VCaP (cell line): ENCODE measurements at regions not wholly inside any gene's neighbourhood (a gene's known extent, or its start where the extent isn't known, plus 50 kb on each side); places are given as distances from the start of the nearest gene placed in this dataset.

ENCODE experiments used
- H3K27ac ChIP-seq: fragments of 450-650 bp; 2 replicates; pipeline ENCODE4 v1.5.1; 2017
- TF ChIP-seq, protein P1 (sequence below): fragments of 450-650 bp; conservative IDR thresholded peaks from 2 replicates; pipeline ENCODE4 v1.5.1; 2017; ENCODE audit warnings: mild to moderate bottlenecking, moderate library complexity

DNA sequence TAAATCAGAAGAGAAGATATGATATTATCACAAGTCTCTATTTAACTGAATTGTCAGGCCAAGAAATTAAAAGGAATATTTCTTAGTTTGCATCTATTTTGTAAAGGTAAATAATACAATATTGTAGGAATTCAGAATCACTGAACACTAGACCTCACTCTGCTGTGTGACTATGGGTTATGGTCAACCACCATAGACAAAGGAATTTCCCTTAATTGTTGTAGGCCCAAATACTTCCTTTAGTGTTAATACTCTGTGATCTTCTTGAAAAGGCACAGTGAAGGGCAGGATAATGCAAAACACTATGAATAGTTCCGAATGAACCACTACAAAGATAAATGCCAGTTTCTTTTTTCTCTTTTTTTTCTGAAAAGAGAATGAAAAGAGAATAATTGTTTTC, 162.3 kb downstream of the TUSC7 start:
- TF ChIP-seq, protein P1, sequence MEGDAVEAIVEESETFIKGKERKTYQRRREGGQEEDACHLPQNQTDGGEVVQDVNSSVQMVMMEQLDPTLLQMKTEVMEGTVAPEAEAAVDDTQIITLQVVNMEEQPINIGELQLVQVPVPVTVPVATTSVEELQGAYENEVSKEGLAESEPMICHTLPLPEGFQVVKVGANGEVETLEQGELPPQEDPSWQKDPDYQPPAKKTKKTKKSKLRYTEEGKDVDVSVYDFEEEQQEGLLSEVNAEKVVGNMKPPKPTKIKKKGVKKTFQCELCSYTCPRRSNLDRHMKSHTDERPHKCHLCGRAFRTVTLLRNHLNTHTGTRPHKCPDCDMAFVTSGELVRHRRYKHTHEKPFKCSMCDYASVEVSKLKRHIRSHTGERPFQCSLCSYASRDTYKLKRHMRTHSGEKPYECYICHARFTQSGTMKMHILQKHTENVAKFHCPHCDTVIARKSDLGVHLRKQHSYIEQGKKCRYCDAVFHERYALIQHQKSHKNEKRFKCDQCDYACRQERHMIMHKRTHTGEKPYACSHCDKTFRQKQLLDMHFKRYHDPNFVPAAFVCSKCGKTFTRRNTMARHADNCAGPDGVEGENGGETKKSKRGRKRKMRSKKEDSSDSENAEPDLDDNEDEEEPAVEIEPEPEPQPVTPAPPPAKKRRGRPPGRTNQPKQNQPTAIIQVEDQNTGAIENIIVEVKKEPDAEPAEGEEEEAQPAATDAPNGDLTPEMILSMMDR, result no peak

DNA sequence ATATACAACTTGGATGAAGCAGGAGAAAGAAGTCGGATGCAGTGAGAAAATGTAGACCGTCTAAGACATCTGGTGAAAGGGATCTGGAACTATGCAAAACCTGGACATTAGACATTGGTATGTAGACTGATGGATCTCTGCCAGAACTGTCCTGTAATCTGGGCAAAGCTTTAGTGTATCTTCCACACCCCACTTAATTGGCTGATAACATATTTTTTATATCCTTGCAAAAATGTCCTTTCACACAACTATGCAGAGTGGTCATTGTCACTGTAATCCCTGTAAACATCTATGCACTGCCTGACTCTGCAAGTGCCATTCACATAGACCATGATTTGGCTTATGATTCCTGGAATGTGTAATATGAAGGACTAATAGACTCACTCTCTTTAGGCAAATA, 163.1 kb downstream of the TUSC7 start:
- TF ChIP-seq, protein P1, result no peak
- H3K27ac ChIP-seq, result no peak overlapping the region

More for the DNA sequence above, 162.3 kb downstream of the TUSC7 start:
- H3K27ac ChIP-seq, result no peak overlapping the region

DNA sequence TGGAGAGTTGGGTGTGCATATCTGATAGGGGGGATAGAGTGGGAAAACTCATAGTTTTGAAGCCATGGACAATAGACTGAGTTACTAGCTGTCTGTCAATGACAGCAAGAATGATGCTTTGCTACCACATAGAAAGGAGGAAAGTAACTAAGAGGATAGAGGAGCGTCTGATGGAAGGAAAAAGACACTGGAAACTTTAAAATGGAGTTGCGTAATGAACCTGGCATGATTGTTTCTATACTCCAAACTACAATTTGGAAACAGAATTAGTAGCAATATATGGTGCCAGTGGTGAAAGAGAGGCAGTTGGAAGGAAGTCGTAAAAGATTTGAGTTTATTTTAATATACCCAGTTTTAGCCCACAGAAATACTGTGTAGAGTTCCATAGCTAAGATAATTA, 163.6 kb downstream of the TUSC7 start:
- TF ChIP-seq, protein P1, result no peak
- no peak overlapping the region for H3K27ac ChIP-seq

DNA sequence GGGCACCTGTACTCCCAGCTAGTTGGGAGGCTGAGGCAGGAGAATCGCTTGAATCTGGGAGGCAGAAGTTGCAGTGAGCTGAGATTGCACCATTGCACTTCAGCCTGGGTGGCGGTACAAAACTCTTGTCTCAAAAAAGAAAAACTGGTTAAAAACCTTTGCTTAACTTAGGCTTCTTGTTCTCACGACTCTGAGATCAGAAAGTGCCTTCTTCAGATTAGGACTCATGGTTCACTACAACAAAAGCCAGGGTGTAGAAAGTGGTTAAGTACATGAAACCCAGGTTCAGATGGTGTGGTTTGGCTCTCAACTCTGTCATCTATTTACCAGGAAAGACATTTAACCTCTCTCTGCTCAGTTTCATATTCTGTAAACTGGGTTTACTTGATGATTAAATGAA, 168.4 kb downstream of the TUSC7 start:
- no peak overlapping the region for H3K27ac ChIP-seq
- TF ChIP-seq, protein P1, result no peak

DNA sequence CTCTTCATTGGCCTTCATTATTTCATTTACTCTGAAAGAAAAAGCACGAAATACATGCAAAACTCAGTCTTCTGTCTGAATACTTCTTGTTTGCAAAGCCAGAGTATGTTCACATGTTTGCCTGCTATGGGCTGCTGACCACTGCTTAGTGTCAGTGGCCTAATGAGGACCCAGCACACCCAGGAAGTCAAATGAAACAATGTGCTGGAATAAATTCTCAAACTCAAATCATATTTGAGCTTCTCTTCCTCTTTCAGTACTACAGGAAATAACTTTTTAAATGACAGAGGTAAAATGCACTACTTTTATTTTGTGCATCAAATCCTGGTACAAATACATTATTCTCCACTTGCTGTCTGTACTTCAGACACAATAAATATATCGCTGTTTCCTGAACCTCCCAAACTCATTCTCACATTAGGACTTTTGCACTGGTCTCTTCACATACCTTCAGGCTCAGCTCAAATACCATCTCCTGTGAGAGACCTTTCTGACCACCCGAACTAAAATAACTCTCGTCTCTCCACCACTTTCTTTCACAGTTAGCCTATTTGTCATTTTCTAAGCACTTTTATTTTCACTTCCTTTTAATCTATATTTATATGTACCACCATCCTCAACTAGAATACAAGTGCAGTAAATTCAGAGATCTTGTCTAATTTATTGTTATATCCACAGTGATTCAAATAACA, 176.8 kb downstream of the TUSC7 start:
- no peak overlapping the region for H3K27ac ChIP-seq

DNA sequence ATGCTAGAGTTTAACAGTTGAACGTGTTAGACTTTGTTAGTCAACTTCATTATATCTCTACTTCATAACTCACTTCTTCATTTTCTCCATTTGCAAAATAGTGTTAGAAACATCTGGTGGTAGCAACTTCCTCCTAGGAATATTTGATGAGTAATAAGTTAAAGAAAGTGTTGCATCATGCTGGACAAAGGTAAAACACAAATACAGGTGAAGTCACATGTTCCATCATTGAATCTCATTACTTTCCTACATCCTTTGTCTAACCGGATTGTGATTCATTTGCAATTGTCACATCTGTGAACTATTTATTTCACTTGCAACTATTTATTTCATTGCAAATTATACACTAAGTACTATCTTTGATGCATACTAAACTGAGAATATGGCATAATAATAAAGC, 186.5 kb downstream of the TUSC7 start:
- TF ChIP-seq, protein P1, result no peak
- H3K27ac ChIP-seq, result no peak overlapping the region

More for the DNA sequence above, 176.8 kb downstream of the TUSC7 start:
- TF ChIP-seq, protein P1, result no peak

DNA sequence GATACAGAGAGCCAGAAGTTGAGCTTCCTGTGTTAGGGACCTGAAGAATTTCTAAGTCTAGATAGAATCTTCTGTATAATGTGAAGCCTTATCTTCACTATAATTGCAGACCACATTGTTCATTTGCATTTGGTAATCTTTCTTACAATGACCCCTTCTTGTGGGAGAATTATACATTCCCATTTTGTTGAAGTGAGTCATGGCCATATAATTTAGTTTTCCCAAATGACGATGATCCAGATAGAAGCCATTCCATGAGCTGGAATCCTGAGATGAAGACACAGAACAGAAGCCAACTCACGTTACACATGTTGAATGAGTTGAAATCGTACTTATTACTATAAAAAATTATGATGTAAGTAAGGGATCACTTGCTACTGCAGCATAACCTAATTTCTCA, 187.8 kb downstream of the TUSC7 start:
- TF ChIP-seq, protein P1, result no peak
- H3K27ac ChIP-seq, result no peak overlapping the region
